A549 (cell line): ENCODE measurements at regions not wholly inside any gene's neighbourhood (a gene's known extent, or its start where the extent isn't known, plus 50 kb on each side); places are given as distances from the start of the nearest gene placed in this dataset.
A peak's percentile ranks its signal among the peaks of the same experiment; 100 is the strongest.
"Not testable (repeated sequence)": the region's sequence is repeated elsewhere in the genome, so short reads cannot be mapped to it uniquely, and the experiment has no call there.

ENCODE experiments used
- ATAC-seq, 2 experiments: fragments of 200-7000 bp in 1 of 2; fragments of >200 bp in 1 of 2; cut with Nextera tagmentation in 1 of 2; cut with Tn5 transposase in 1 of 2; 3 replicates each; pipeline versions ENCODE4 v1.8.0 to v1.9.1; 2018 to 2020; ENCODE audit warnings: mild to moderate bottlenecking in 1 of 2, moderate library complexity in 1 of 2
- CTCF ChIA-PET: fragments of 300-600 bp; sonication (Branson Sonifier 250); formaldehyde crosslinking; extraction: SDS; loops from one replicate; lab custom pipeline; 2021; ENCODE audit warnings: antibody characterized with exemption, inconsistent platforms; lab: Yijun Ruan, JAX
- POLR2A ChIA-PET: fragments of 350-600 bp; formaldehyde crosslinking; extraction: SDS; loops from one replicate; lab custom pipeline; 2021; ENCODE audit warnings: antibody characterized with exemption, inconsistent platforms; lab: Yijun Ruan, JAX
- DNase-seq, 2 experiments: peaks; one replicate each; pipeline versions ENCODE4 v3.0.0 to v3.0.0-alpha.2; 2011 to 2016; ENCODE audit warnings: low read depth in 1 of 2, low spot score in 1 of 2
- FAIRE-seq: peaks from 2 replicates; lab custom pipeline; 2011; peaks lifted over from hg19 to GRCh38; lab: Jason Lieb, UNC
- H3K27ac ChIP-seq, 2 experiments: fragments of >200 bp; sonication (Bioruptor Twin); formaldehyde crosslinking; 3 replicates each; pipeline ENCODE4 v1.5.1; 2016 to 2017
- H3K4me1 ChIP-seq: fragments of >200 bp; sonication (Bioruptor Twin); formaldehyde crosslinking; 3 replicates; pipeline ENCODE4 v1.6.1; 2016
- H3K4me2 ChIP-seq: fragments of >200 bp; sonication (Bioruptor Twin); formaldehyde crosslinking; 3 replicates; pipeline ENCODE4 v1.6.1; 2016
- H3K4me3 ChIP-seq: fragments of >200 bp; sonication (Bioruptor Twin); formaldehyde crosslinking; 3 replicates; pipeline ENCODE4 v1.5.1; 2016
- H3K9me3 ChIP-seq: fragments of >200 bp; sonication (Bioruptor Twin); formaldehyde crosslinking; 3 replicates; pipeline ENCODE4 v1.6.1; 2016
- ATOH8 ChIP-seq: fragments of 250-450 bp; sonication (Bioruptor Pico); IDR thresholded peaks from 2 replicates; pipeline ENCODE4 v1.5.0; 2020; ENCODE audit warnings: low read depth, mild to moderate bottlenecking, moderate library complexity
- CTCF ChIP-seq: fragments of >200 bp; sonication (Bioruptor Twin); formaldehyde crosslinking; IDR thresholded peaks from 3 replicates; pipeline ENCODE4 v1.5.1; 2016
- E2F6 ChIP-seq: IDR thresholded peaks from 2 replicates; pipeline ENCODE4 v1.6.1; 2012; ENCODE audit warnings: low read depth, borderline replicate concordance
- EHF ChIP-seq: fragments of 250-450 bp; sonication (Bioruptor Pico); IDR thresholded peaks from 2 replicates; pipeline ENCODE4 v1.5.0; 2020; ENCODE audit warnings: mild to moderate bottlenecking
- EHMT2 ChIP-seq: fragments of 200-600 bp; sonication (generic); IDR thresholded peaks from 2 replicates; pipeline ENCODE4 v1.6.1; 2016; ENCODE audit warnings: antibody characterized with exemption, low read depth, mild to moderate bottlenecking, moderate library complexity
- GATA3 ChIP-seq: IDR thresholded peaks from 2 replicates; pipeline ENCODE4 v1.6.1; 2012; ENCODE audit warnings: borderline replicate concordance
- HDAC2 ChIP-seq: fragments of 200-600 bp; sonication (generic); IDR thresholded peaks from 2 replicates; pipeline ENCODE4 v1.6.1; 2016
- HOXA7 ChIP-seq: fragments of 250-450 bp; sonication (Bioruptor Pico); IDR thresholded peaks from 2 replicates; pipeline ENCODE4 v1.5.0; 2020; ENCODE audit warnings: mild to moderate bottlenecking, moderate library complexity
- MAFK ChIP-seq: fragments of 450-650 bp; IDR thresholded peaks from 2 replicates; pipeline ENCODE4 v1.6.1; 2014; ENCODE audit not compliant: partially characterized antibody
- MAX ChIP-seq: IDR thresholded peaks from 2 replicates; pipeline ENCODE4 v1.6.1; 2012
- NPAS2 ChIP-seq: fragments of 250-450 bp; sonication (Bioruptor Pico); IDR thresholded peaks from 2 replicates; pipeline ENCODE4 v1.8.0; 2022; ENCODE audit warnings: mild to moderate bottlenecking, moderate library complexity, borderline replicate concordance
- NR3C1 ChIP-seq: fragments of >200 bp; sonication (Bioruptor Twin); formaldehyde crosslinking; IDR thresholded peaks from 3 replicates; pipeline ENCODE4 v1.6.1; 2017
- PBX3 ChIP-seq: IDR thresholded peaks from 2 replicates; pipeline ENCODE4 v1.6.1; 2012
- PHF8 ChIP-seq: fragments of 200-600 bp; sonication (generic); IDR thresholded peaks from 2 replicates; pipeline ENCODE4 v1.6.1; 2016; ENCODE audit warnings: low read depth, mild to moderate bottlenecking, antibody characterized with exemption, moderate library complexity, borderline replicate concordance
- POLR2A ChIP-seq: IDR thresholded peaks from 2 replicates; pipeline ENCODE4 v1.6.1; 2012; ENCODE audit warnings: mild to moderate bottlenecking, low read length
- POLR2AphosphoS2 ChIP-seq: conservative IDR thresholded peaks from 2 replicates; pipeline ENCODE4 v1.6.1; 2012; ENCODE audit warnings: low read length, improper control_type of control experiment, inconsistent platforms
- RAD21 ChIP-seq, 2 experiments: fragments of >200 bp in 1 of 2; sonication (Bioruptor Twin) in 1 of 2; formaldehyde crosslinking in 1 of 2; IDR thresholded peaks in 1 of 2; conservative IDR thresholded peaks in 1 of 2; 2 replicates in 1 of 2; 3 replicates in 1 of 2; pipeline ENCODE4 v1.6.1; 2012 to 2018; ENCODE audit warnings: inconsistent platforms in 1 of 2
- RNF2 ChIP-seq: fragments of 200-600 bp; sonication (generic); IDR thresholded peaks from 2 replicates; pipeline ENCODE4 v1.6.1; 2016; ENCODE audit warnings: low read depth, mild to moderate bottlenecking, antibody characterized with exemption, moderate library complexity, borderline replicate concordance
- SMC3 ChIP-seq: fragments of >200 bp; sonication (Bioruptor Twin); formaldehyde crosslinking; IDR thresholded peaks from 3 replicates; pipeline ENCODE4 v1.6.1; 2018; ENCODE audit warnings: inconsistent platforms
- WGBS: methylation state at CpG from one replicate; pipeline ENCODE4 v1.1.6; 2017; ENCODE audit errors: missing lambda C conversion rate; 5-methylcytosine and 5-hydroxymethylcytosine counted together

- ChIA-PET POLR2A (no interaction called here), CTCF (interaction anchor here (0.6 to 4.2 kb wide), 6 partner anchors 10 to 1312 kb away, joined by 3 to 23 read pairs (median 5); no protein-coding TSS in a partner anchor)
- no peaks in the 10 kb centered on the region for H3K9me3 ChIP-seq
- no peak overlapping the region for H3K27ac ChIP-seq
- H3K4me2 ChIP-seq, result no peak overlapping the region
- H3K4me3 ChIP-seq, result no peak overlapping the region
- TF ChIP-seq HOXA7 (CRISPR knock-in tag) (no peak), GATA3 (no peak), PBX3 (no peak), RAD21 (conservative IDR thresholded peaks at IDR 0.05 in 1 of 2, IDR thresholded peaks at IDR 0.05 in 1 of 2) (peak in 1 of 2 experiments; percentile 30; a peak in 2 of 5 replicates), CTCF (0 out of 3 replicates have a peak, but pooled peaks have one; percentile 13), NPAS2 (CRISPR knock-in tag) (no peak), MAFK (no peak), EHMT2 (no peak), RNF2 (no peak), SMC3 (no peak), E2F6 (no peak), PHF8 (no peak), HDAC2 (no peak), POLR2AphosphoS2 (no peak)
- TF ChIP-seq, all 56 proteins: peak for 2
- DNase-seq (no peak), ATAC-seq (no peak), FAIRE-seq (no peak)
- 26% methylated on average over 4 of the region's 4 CpGs for WGBS
- H3K4me1 ChIP-seq, result peaks cover 6% of the 10 kb centered on the region; the same call in 1 of the 3 replicates
Measured at GRCh38 chr9:108776920-108777639, 78.7 kb downstream of the ACTL7B start.

GRCh38 chr9:108775901-108776306 lies 79.9 kb downstream of the ACTL7B start:
- H3K4me1 ChIP-seq, result peaks cover under 1% of the 10 kb centered on the region; the same call in 1 of the 3 replicates
- ATAC-seq (no peak), FAIRE-seq (no peak), DNase-seq (no peak)
- no peak overlapping the region for H3K4me3 ChIP-seq
- H3K9me3 ChIP-seq, result no peaks in the 10 kb centered on the region
- TF ChIP-seq EHF (CRISPR knock-in tag) (no peak), E2F6 (no peak), MAX (no peak), RNF2 (no peak), NR3C1 (no peak), POLR2A (no peak), ATOH8 (CRISPR knock-in tag) (no peak)
- ChIA-PET POLR2A (no interaction called here), CTCF (interaction anchor here (1.3 to 3.9 kb wide), 2 partner anchors 15 to 22 kb away, joined by 6 to 23 read pairs; no protein-coding TSS in a partner anchor)
- H3K4me2 ChIP-seq, result no peak overlapping the region
- no peak overlapping the region for H3K27ac ChIP-seq

- H3K4me1 ChIP-seq, H3K27ac ChIP-seq, H3K4me2 ChIP-seq, FAIRE-seq, H3K9me3 ChIP-seq, POLR2A ChIA-PET, H3K4me3 ChIP-seq, ATAC-seq, DNase-seq: not testable (repeated sequence)
- WGBS, result 68% methylated on average over 5 of the region's 7 CpGs
- CTCF ChIA-PET, result interaction anchor here (0.7 to 4.3 kb wide), 6 partner anchors 11 to 1309 kb away, joined by 3 to 26 read pairs (median 4); no protein-coding TSS in a partner anchor
Measured at GRCh38 chr9:108774088-108774487, 81.7 kb downstream of the ACTL7B start.
